ENCODE measurements at regions not wholly inside any gene's neighbourhood (a gene's known extent, or its start where the extent isn't known, plus 50 kb on each side); places are given as distances from the start of the nearest gene placed in this dataset.

DNA sequence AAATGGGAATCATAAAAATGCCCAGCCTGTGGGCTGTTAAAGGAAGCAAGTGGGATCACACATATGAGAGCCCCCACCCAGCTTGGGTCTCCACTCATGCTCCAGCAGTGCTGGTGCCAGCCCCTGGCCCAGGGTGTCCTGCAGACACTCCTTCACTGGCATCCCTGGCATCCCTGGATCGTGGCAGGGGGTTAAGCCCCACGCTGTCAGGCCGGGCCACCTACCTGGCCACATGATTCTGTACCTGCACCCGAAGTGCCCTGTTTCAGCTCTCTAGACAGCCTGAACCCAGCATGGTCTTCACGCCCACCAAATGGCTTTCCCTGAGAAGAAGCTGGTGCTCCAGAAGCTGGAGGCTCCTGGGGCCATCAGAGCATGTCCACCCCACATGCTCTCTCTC, 137.4 kb downstream of the INHBB start:
- no peaks in the 10 kb centered on the region for H3K4me1 ChIP-seq (ENCODE audit: control insufficient read depth in 1 of 2, extremely low read depth in 1 of 2, insufficient read depth in 2 of 2, low read length in 2 of 2)
- H3K4me3 Mint-ChIP-seq, result no peak overlapping the region
- H3K27ac Mint-ChIP-seq, result no peak overlapping the region
- no peaks in the 10 kb centered on the region for H3K9me3 Mint-ChIP-seq
- H3K4me3 ChIP-seq (ENCODE audit: control insufficient read depth in 1 of 2, extremely low read depth in 1 of 2, low read length in 1 of 2), result no peak overlapping the region
- H3K9me3 ChIP-seq, result no peaks in the 10 kb centered on the region
- no peak for ATAC-seq (replicated peaks in 1 of 4)
- no peaks in the 10 kb centered on the region for H3K4me1 Mint-ChIP-seq
- peaks cover 1 to 11% of the 10 kb centered on the region in 2 donors for H3K27me3 Mint-ChIP-seq
- WGBS (ENCODE audit: insufficient coverage), result 62% methylated on average over 5 of the region's 5 CpGs
- H3K36me3 ChIP-seq (ENCODE audit: control insufficient read depth in 2 of 2, extremely low read depth in 1 of 2, insufficient read depth in 1 of 2, low read length in 1 of 2), result no peaks in the 10 kb centered on the region
- H3K27me3 ChIP-seq (replicated peaks in 1 of 2; ENCODE audit: control insufficient read depth in 2 of 2, extremely low read depth in 1 of 2, insufficient read depth in 2 of 2, low read length in 1 of 2), result peaks cover 0 to 8% of the 10 kb centered on the region in 2 experiments
- POLR2A ChIA-PET, result no interaction called here
- no peak overlapping the region for H3K27ac ChIP-seq (ENCODE audit: low read length)
- H3K36me3 Mint-ChIP-seq, result no peaks in the 10 kb centered on the region
- DNase-seq, result no peak
- CTCF ChIA-PET, result no interaction called here

DNA sequence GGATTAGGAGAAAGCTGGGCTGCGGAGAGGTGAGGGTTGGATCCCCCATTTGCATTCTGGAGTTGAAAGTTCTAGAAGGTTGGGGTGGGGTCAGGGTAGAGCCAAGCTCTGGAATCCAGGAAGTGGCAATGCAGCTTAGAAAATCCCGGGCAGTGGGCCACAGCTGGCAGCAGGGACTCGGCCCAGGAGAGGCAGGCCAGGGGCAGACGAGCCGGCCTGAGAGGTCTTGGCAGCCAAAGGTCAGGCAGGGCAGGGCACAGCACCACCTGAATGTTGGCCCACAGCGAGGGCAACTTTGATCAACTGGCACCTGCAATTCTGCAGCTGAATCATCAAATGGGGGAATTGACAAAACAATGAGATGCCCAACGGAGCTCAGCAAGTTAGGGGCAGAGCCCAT, 139.2 kb downstream of the INHBB start:
- Histone ChIP-seq H3K9me3 (no peaks in the 10 kb centered on the region), H3K4me3 (ENCODE audit: control insufficient read depth in 1 of 2, extremely low read depth in 1 of 2, low read length in 1 of 2) (no peak overlapping the region), H3K27me3 (replicated peaks in 1 of 2; ENCODE audit: control insufficient read depth in 2 of 2, extremely low read depth in 1 of 2, insufficient read depth in 2 of 2, low read length in 1 of 2) (peaks cover 0 to 18% of the 10 kb centered on the region in 2 experiments), H3K36me3 (ENCODE audit: control insufficient read depth in 2 of 2, extremely low read depth in 1 of 2, insufficient read depth in 1 of 2, low read length in 1 of 2) (no peaks in the 10 kb centered on the region), H3K4me1 (ENCODE audit: control insufficient read depth in 1 of 2, extremely low read depth in 1 of 2, insufficient read depth in 2 of 2, low read length in 2 of 2) (no peaks in the 10 kb centered on the region), H3K27ac (ENCODE audit: low read length) (no peak overlapping the region)
- no peaks in the 10 kb centered on the region for H3K4me1 Mint-ChIP-seq
- no peak for DNase-seq
- ChIA-PET CTCF (no interaction called here), POLR2A (no interaction called here)
- WGBS (ENCODE audit: insufficient coverage), result 76% methylated on average over 7 of the region's 7 CpGs
- H3K36me3 Mint-ChIP-seq, result no peaks in the 10 kb centered on the region
- no peaks in the 10 kb centered on the region for H3K9me3 Mint-ChIP-seq
- ATAC-seq (replicated peaks in 1 of 4), result no peak
- no peak overlapping the region for H3K27ac Mint-ChIP-seq
- H3K4me3 Mint-ChIP-seq, result no peak overlapping the region
- H3K27me3 Mint-ChIP-seq, result peaks cover 10 to 22% of the 10 kb centered on the region in 2 donors

DNA sequence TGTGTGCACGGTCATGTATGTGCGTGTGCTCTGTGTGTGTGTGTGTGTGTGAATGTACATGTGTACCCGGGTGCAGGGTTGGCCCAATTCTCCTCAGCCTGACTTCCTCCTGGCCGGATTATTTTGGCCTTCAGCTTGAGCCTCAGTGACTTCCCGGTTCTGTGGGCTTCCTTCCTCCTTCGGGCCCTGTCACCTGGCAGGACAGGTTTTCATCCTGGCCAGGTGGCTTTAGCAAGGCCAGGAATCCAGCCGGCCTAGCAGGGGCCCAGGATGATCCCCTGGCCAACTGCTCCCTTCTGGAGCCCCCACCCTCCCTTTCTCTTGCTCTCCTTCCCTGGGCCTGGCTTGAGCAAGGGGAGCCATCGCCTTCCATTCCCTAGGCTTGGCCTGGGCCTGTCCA, 140.5 kb downstream of the INHBB start:
- H3K9me3 Mint-ChIP-seq, result no peaks in the 10 kb centered on the region

DNA sequence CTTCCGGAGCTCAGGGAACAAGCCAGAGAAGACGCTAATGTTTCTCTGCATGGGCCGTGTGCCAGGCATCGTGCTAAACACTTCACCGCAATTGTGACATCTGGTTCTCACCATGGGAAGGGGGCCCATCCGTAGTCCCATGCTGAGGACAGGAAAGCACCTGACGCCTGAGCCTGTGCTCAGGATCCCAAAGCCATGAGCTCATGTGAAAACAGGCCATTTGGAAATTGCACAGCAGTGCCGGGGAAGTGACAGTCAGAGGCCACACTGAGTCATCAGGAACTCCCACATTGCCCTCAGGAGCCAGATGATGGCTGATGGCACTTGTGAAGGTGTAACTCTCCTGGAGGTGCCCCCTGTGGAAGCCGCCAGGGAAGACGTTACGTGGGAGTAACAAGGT, 141.0 kb downstream of the INHBB start:
- H3K36me3 Mint-ChIP-seq, result no peaks in the 10 kb centered on the region
- ATAC-seq (replicated peaks in 1 of 4), result no peak
- 80% methylated on average over 8 of the region's 11 CpGs for WGBS (ENCODE audit: insufficient coverage)

More for the DNA sequence above, 140.5 kb downstream of the INHBB start:
- no peak overlapping the region for H3K4me3 Mint-ChIP-seq
- ChIA-PET POLR2A (no interaction called here), CTCF (no interaction called here)
- Histone ChIP-seq H3K4me1 (ENCODE audit: control insufficient read depth in 1 of 2, extremely low read depth in 1 of 2, insufficient read depth in 2 of 2, low read length in 2 of 2) (no peaks in the 10 kb centered on the region), H3K36me3 (ENCODE audit: control insufficient read depth in 2 of 2, extremely low read depth in 1 of 2, insufficient read depth in 1 of 2, low read length in 1 of 2) (no peaks in the 10 kb centered on the region), H3K27ac (ENCODE audit: low read length) (no peak overlapping the region), H3K27me3 (replicated peaks in 1 of 2; ENCODE audit: control insufficient read depth in 2 of 2, extremely low read depth in 1 of 2, insufficient read depth in 2 of 2, low read length in 1 of 2) (peaks cover 0 to 20% of the 10 kb centered on the region in 2 experiments), H3K4me3 (ENCODE audit: control insufficient read depth in 1 of 2, extremely low read depth in 1 of 2, low read length in 1 of 2) (no peak overlapping the region), H3K9me3 (no peaks in the 10 kb centered on the region)
- 58% methylated on average over 6 of the region's 8 CpGs for WGBS (ENCODE audit: insufficient coverage)
- DNase-seq (no peak), ATAC-seq (replicated peaks in 1 of 4) (no peak)
- no peak overlapping the region for H3K27ac Mint-ChIP-seq
- no peaks in the 10 kb centered on the region for H3K4me1 Mint-ChIP-seq
- H3K27me3 Mint-ChIP-seq, result peaks cover 10 to 26% of the 10 kb centered on the region in 2 donors
- H3K36me3 Mint-ChIP-seq, result no peaks in the 10 kb centered on the region

DNA sequence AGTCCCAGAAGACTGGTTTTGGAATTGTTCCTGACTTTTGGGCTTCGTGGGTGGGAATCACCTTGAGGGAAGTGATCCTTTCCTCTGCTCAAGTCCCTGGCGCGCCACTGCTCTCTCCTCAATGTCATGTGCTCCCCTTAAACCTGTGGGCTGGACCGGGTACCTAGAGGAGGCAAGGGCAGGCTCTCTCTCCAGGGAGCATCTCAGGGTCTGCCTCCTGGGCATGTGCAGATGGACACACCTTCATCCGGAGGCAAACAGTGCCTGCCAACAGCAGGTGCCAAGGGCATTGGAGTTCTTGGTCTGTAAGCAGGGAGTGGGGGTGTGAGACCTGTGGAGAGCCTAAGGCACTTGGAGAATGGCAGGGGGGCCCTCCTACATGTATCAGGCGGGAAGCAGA, 142.6 kb downstream of the INHBB start:
- no peak overlapping the region for H3K4me3 Mint-ChIP-seq
- no peaks in the 10 kb centered on the region for H3K4me1 ChIP-seq (ENCODE audit: control insufficient read depth in 1 of 2, extremely low read depth in 1 of 2, insufficient read depth in 2 of 2, low read length in 2 of 2)
- no peaks in the 10 kb centered on the region for H3K36me3 Mint-ChIP-seq
- H3K9me3 Mint-ChIP-seq, result no peaks in the 10 kb centered on the region
- H3K4me1 Mint-ChIP-seq, result peaks cover 0 to 4% (median 0%) of the 10 kb centered on the region in 3 donors
- H3K27me3 Mint-ChIP-seq, result peaks cover 10 to 26% of the 10 kb centered on the region in 2 donors
- H3K27ac ChIP-seq (ENCODE audit: low read length), result no peak overlapping the region
- 73% methylated on average over 5 of the region's 6 CpGs for WGBS (ENCODE audit: insufficient coverage)
- ATAC-seq (replicated peaks in 1 of 4), result no peak
- H3K9me3 ChIP-seq, result no peaks in the 10 kb centered on the region
- no peak overlapping the region for H3K27ac Mint-ChIP-seq
- peaks cover 0 to 20% of the 10 kb centered on the region in 2 experiments for H3K27me3 ChIP-seq (replicated peaks in 1 of 2; ENCODE audit: control insufficient read depth in 2 of 2, extremely low read depth in 1 of 2, insufficient read depth in 2 of 2, low read length in 1 of 2)
- H3K36me3 ChIP-seq (ENCODE audit: control insufficient read depth in 2 of 2, extremely low read depth in 1 of 2, insufficient read depth in 1 of 2, low read length in 1 of 2), result no peaks in the 10 kb centered on the region
- no peak overlapping the region for H3K4me3 ChIP-seq (ENCODE audit: control insufficient read depth in 1 of 2, extremely low read depth in 1 of 2, low read length in 1 of 2)
- ChIA-PET CTCF (no interaction called here), POLR2A (no interaction called here)
- DNase-seq, result no peak

More for the DNA sequence above, 141.0 kb downstream of the INHBB start:
- H3K4me1 ChIP-seq (ENCODE audit: control insufficient read depth in 1 of 2, extremely low read depth in 1 of 2, insufficient read depth in 2 of 2, low read length in 2 of 2), result no peaks in the 10 kb centered on the region
- H3K4me1 Mint-ChIP-seq, result no peaks in the 10 kb centered on the region
- H3K27ac ChIP-seq (ENCODE audit: low read length), result no peak overlapping the region
- no peak overlapping the region for H3K27ac Mint-ChIP-seq
- H3K27me3 Mint-ChIP-seq, result peaks cover 10 to 26% of the 10 kb centered on the region in 2 donors
- POLR2A ChIA-PET, result no interaction called here
- CTCF ChIA-PET, result no interaction called here
- no peaks in the 10 kb centered on the region for H3K9me3 ChIP-seq
- no peak for DNase-seq
- H3K9me3 Mint-ChIP-seq, result no peaks in the 10 kb centered on the region
- H3K36me3 ChIP-seq (ENCODE audit: control insufficient read depth in 2 of 2, extremely low read depth in 1 of 2, insufficient read depth in 1 of 2, low read length in 1 of 2), result no peaks in the 10 kb centered on the region
- H3K4me3 ChIP-seq (ENCODE audit: control insufficient read depth in 1 of 2, extremely low read depth in 1 of 2, low read length in 1 of 2), result no peak overlapping the region
- peaks cover 0 to 20% of the 10 kb centered on the region in 2 experiments for H3K27me3 ChIP-seq (replicated peaks in 1 of 2; ENCODE audit: control insufficient read depth in 2 of 2, extremely low read depth in 1 of 2, insufficient read depth in 2 of 2, low read length in 1 of 2)
- no peak overlapping the region for H3K4me3 Mint-ChIP-seq

DNA sequence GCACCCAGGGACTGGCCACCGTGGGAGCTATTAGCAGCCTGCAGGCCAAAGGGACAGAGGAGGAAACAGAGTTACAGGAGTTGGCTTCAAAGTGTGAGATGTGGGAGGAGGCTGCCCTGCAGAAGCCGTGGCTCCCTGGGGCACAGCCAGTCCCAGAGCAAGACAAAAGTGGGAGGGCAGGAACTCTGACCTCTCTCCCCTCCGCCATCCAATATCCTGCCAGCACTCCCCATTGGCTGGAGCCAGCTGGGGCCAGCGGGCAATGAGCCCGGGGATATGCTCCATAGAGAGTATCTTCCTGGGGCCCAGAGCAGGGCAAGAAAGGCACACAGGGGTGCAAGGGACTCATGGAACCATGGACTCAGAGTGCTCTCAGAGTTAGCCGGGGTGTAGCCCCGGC, 143.1 kb downstream of the INHBB start:
- no peaks in the 10 kb centered on the region for H3K9me3 ChIP-seq
- ChIA-PET POLR2A (no interaction called here), CTCF (no interaction called here)
- H3K4me1 ChIP-seq (ENCODE audit: control insufficient read depth in 1 of 2, extremely low read depth in 1 of 2, insufficient read depth in 2 of 2, low read length in 2 of 2), result no peaks in the 10 kb centered on the region
- peaks cover 10 to 26% of the 10 kb centered on the region in 2 donors for H3K27me3 Mint-ChIP-seq
- ATAC-seq (replicated peaks in 1 of 4) (no peak), DNase-seq (no peak)
- H3K27ac Mint-ChIP-seq, result no peak overlapping the region
- H3K4me3 Mint-ChIP-seq, result no peak overlapping the region
- H3K36me3 ChIP-seq (ENCODE audit: control insufficient read depth in 2 of 2, extremely low read depth in 1 of 2, insufficient read depth in 1 of 2, low read length in 1 of 2), result no peaks in the 10 kb centered on the region
- H3K4me1 Mint-ChIP-seq, result peaks cover 0 to 4% (median 0%) of the 10 kb centered on the region in 3 donors
- H3K36me3 Mint-ChIP-seq, result no peaks in the 10 kb centered on the region
- no peak overlapping the region for H3K27ac ChIP-seq (ENCODE audit: low read length)
- peaks cover 0 to 20% of the 10 kb centered on the region in 2 experiments for H3K27me3 ChIP-seq (replicated peaks in 1 of 2; ENCODE audit: control insufficient read depth in 2 of 2, extremely low read depth in 1 of 2, insufficient read depth in 2 of 2, low read length in 1 of 2)
- WGBS (ENCODE audit: insufficient coverage), result 85% methylated on average over 5 of the region's 7 CpGs
- H3K9me3 Mint-ChIP-seq, result no peaks in the 10 kb centered on the region
- no peak overlapping the region for H3K4me3 ChIP-seq (ENCODE audit: control insufficient read depth in 1 of 2, extremely low read depth in 1 of 2, low read length in 1 of 2)

DNA sequence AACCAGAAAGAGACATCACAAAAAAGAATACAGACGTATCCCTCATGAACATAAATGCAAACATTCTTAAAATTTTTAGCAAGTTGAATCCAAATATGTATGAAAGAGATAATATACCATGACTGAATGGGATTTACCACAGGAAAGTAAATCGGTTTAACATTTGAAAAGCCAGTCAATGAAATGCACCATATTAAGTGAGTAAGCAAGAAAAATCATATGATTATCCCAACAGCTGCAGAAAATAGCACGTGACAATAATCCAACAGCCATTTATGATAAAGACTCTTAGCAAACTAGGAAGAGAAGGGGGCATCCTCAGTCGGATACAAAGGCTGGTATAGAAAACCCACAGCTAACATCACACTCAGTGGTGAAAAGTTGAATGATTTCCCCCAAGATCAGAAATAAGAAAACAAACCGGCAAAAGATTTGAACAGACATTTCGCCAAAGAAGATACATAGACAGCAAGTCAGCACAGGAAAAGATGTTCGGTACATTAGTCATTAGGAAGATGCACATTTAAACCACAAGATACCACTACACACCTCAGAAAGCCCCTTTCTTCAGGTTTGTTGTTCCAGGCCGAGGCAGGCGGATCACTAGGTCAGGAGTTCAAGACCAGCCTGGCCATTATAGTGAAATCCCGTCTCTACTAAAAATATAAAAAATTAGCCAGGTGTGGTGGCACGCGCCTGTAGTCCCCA, 144.3 kb downstream of the INHBB start:
- peaks cover 10 to 24% of the 10 kb centered on the region in 2 donors for H3K27me3 Mint-ChIP-seq
- no peak for ATAC-seq (replicated peaks in 1 of 4)
- Histone ChIP-seq H3K27ac (ENCODE audit: low read length) (no peak overlapping the region), H3K27me3 (replicated peaks in 1 of 2; ENCODE audit: control insufficient read depth in 2 of 2, extremely low read depth in 1 of 2, insufficient read depth in 2 of 2, low read length in 1 of 2) (peaks cover 0 to 20% of the 10 kb centered on the region in 2 experiments), H3K4me1 (ENCODE audit: control insufficient read depth in 1 of 2, extremely low read depth in 1 of 2, insufficient read depth in 2 of 2, low read length in 2 of 2) (no peaks in the 10 kb centered on the region), H3K36me3 (ENCODE audit: control insufficient read depth in 2 of 2, extremely low read depth in 1 of 2, insufficient read depth in 1 of 2, low read length in 1 of 2) (no peaks in the 10 kb centered on the region), H3K9me3 (no peaks in the 10 kb centered on the region), H3K4me3 (ENCODE audit: control insufficient read depth in 1 of 2, extremely low read depth in 1 of 2, low read length in 1 of 2) (no peak overlapping the region)
- H3K36me3 Mint-ChIP-seq, result no peaks in the 10 kb centered on the region
- ChIA-PET CTCF (no interaction called here), POLR2A (no interaction called here)
- no peaks in the 10 kb centered on the region for H3K9me3 Mint-ChIP-seq
- H3K4me3 Mint-ChIP-seq, result no peak overlapping the region
- no peak for DNase-seq
- no CpG with 5 or more reads among the region's 12 CpGs for WGBS (ENCODE audit: insufficient coverage)
- peaks cover 0 to 4% (median 0%) of the 10 kb centered on the region in 3 donors for H3K4me1 Mint-ChIP-seq
- H3K27ac Mint-ChIP-seq, result no peak overlapping the region

Measured in T-cell (primary cell).